Effector CD8-positive, alpha-beta T cell (primary cell): ENCODE measurements at regions not wholly inside any gene's neighbourhood (a gene's known extent, or its start where the extent isn't known, plus 50 kb on each side); places are given as distances from the start of the nearest gene placed in this dataset.

ENCODE experiments used
- DNase-seq: peaks from one replicate; lab custom pipeline; 2025; lab: John Stamatoyannopoulos, UW

GRCh38 chr22:27116312-27117086, 459.1 kb downstream of the MIAT start:
- DNase-seq = no peak

- no peak for DNase-seq
These were observed 462.6 kb downstream of the MIAT start for GRCh38 chr22:27120036-27120435.

- no peak for DNase-seq
These were observed 465.2 kb downstream of the MIAT start for GRCh38 chr22:27122574-27122973.

GRCh38 chr22:27123880-27124279, 466.5 kb downstream of the MIAT start:
- no peak for DNase-seq

- DNase-seq = no peak
These were observed 467.1 kb downstream of the MIAT start for GRCh38 chr22:27124351-27124966.

- no peak for DNase-seq
These were observed 468.2 kb downstream of the MIAT start for GRCh38 chr22:27125539-27125938.

- DNase-seq = no peak
These were observed 470.5 kb downstream of the MIAT start for GRCh38 chr22:27127911-27128310.

- no peak for DNase-seq
These were observed 471.2 kb downstream of the MIAT start for GRCh38 chr22:27128461-27129085.

- DNase-seq = no peak
These were observed 471.9 kb downstream of the MIAT start for GRCh38 chr22:27129266-27129665.

- no peak for DNase-seq
These were observed 473.5 kb downstream of the MIAT start for GRCh38 chr22:27130906-27131305.

GRCh38 chr22:27131346-27131745, 474.0 kb downstream of the MIAT start:
- DNase-seq = no peak

GRCh38 chr22:27132400-27132799, 475.0 kb downstream of the MIAT start:
- no peak for DNase-seq

- no peak for DNase-seq
These were observed 475.6 kb downstream of the MIAT start for GRCh38 chr22:27133019-27133431.

GRCh38 chr22:27133681-27134314, 476.4 kb downstream of the MIAT start:
- no peak for DNase-seq

- DNase-seq = no peak
These were observed 476.9 kb downstream of the MIAT start for GRCh38 chr22:27134315-27134701.

GRCh38 chr22:27135031-27135981, 477.9 kb downstream of the MIAT start:
- no peak for DNase-seq

GRCh38 chr22:27136596-27136995, 479.2 kb downstream of the MIAT start:
- DNase-seq = no peak

GRCh38 chr22:27137871-27138337, 480.5 kb downstream of the MIAT start:
- DNase-seq = no peak

- DNase-seq = no peak
These were observed 481.1 kb downstream of the MIAT start for GRCh38 chr22:27138471-27138870.

GRCh38 chr22:27139935-27140511, 482.6 kb downstream of the MIAT start:
- no peak for DNase-seq

- no peak for DNase-seq
These were observed 484.9 kb downstream of the MIAT start for GRCh38 chr22:27142286-27142685.
